Neural progenitor cell (in vitro differentiated cells): ENCODE measurements at regions not wholly inside any gene's neighbourhood (a gene's known extent, or its start where the extent isn't known, plus 50 kb on each side); places are given as distances from the start of the nearest gene placed in this dataset.

Experiments
- DNase-seq: peaks from one replicate; pipeline ENCODE4 v3.0.0-alpha.2; 2016; ENCODE audit warnings: low spot score
- H2AFZ ChIP-seq: fragments of 200-600 bp; sonication (generic); replicated peaks from 2 replicates; pipeline ENCODE4 v1.6.1; 2016; ENCODE audit warnings: antibody characterized with exemption
- H3F3A ChIP-seq: fragments of 200-600 bp; sonication (generic); 2 replicates; pipeline ENCODE4 v1.6.1; 2016; ENCODE audit warnings: antibody characterized with exemption, low read depth
- H3K27ac ChIP-seq: fragments of 200-600 bp; sonication (generic); 2 replicates; pipeline ENCODE4 v1.5.1; 2016; ENCODE audit warnings: mild to moderate bottlenecking
- H3K27me3 ChIP-seq: fragments of 200-600 bp; sonication (generic); 2 replicates; pipeline ENCODE4 v1.6.1; 2016; ENCODE audit warnings: mild to moderate bottlenecking, moderate library complexity
- H3K36me3 ChIP-seq: fragments of 200-600 bp; sonication (generic); 2 replicates; pipeline ENCODE4 v1.5.1; 2016
- H3K4me1 ChIP-seq: fragments of 200-600 bp; sonication (generic); 2 replicates; pipeline ENCODE4 v1.6.1; 2016; ENCODE audit warnings: mixed run types
- H3K4me2 ChIP-seq: fragments of 200-600 bp; sonication (generic); 2 replicates; pipeline ENCODE4 v1.6.1; 2016
- H3K4me3 ChIP-seq: fragments of 200-600 bp; sonication (generic); 2 replicates; pipeline ENCODE4 v1.5.1; 2016
- H3K79me2 ChIP-seq: fragments of 200-600 bp; sonication (generic); 2 replicates; pipeline ENCODE4 v1.6.1; 2016; ENCODE audit warnings: low read depth
- H3K9ac ChIP-seq: fragments of 200-600 bp; sonication (generic); 2 replicates; pipeline ENCODE4 v1.6.1; 2016
- H3K9me3 ChIP-seq: fragments of 200-600 bp; sonication (generic); 2 replicates; pipeline ENCODE4 v1.5.1; 2016; ENCODE audit warnings: low read depth
- H4K20me1 ChIP-seq: fragments of 200-600 bp; sonication (generic); 2 replicates; pipeline ENCODE4 v1.6.1; 2016; ENCODE audit warnings: low read depth
- H3K27ac Mint-ChIP-seq: 3 replicates; pipeline ENCODE4 v1.8.0; 2021; ENCODE audit warnings: mixed read lengths
- H3K27me3 Mint-ChIP-seq: 2 replicates; pipeline ENCODE4 v1.8.0; 2022; ENCODE audit warnings: low read depth, mild to moderate bottlenecking, inconsistent platforms, moderate library complexity, mixed read lengths; ENCODE audit not compliant: insufficient read depth
- H3K36me3 Mint-ChIP-seq: 3 replicates; pipeline ENCODE4 v1.8.0; 2021; ENCODE audit warnings: mixed read lengths
- H3K4me1 Mint-ChIP-seq: 3 replicates; pipeline ENCODE4 v1.8.0; 2021; ENCODE audit warnings: mixed read lengths
- H3K4me3 Mint-ChIP-seq: 3 replicates; pipeline ENCODE4 v1.8.0; 2021; ENCODE audit warnings: mild to moderate bottlenecking, moderate library complexity, mixed read lengths
- H3K9me3 Mint-ChIP-seq: 3 replicates; pipeline ENCODE4 v1.8.0; 2020; ENCODE audit warnings: mixed read lengths
- EZH2 ChIP-seq: fragments of 200-600 bp; sonication (generic); IDR thresholded peaks from 2 replicates; pipeline ENCODE4 v1.6.1; 2017; ENCODE audit warnings: antibody characterized with exemption, mild to moderate bottlenecking, moderate library complexity
- EZH2phosphoT487 ChIP-seq: fragments of 200-600 bp; sonication (generic); IDR thresholded peaks from 2 replicates; pipeline ENCODE4 v1.6.1; 2017; ENCODE audit warnings: antibody characterized with exemption
- TF ChIP-seq, protein P1 (sequence below): fragments of 200-600 bp; sonication (generic); IDR thresholded peaks from 2 replicates; pipeline ENCODE4 v1.5.1; 2017; ENCODE audit warnings: antibody characterized with exemption, mild to moderate bottlenecking

DNA sequence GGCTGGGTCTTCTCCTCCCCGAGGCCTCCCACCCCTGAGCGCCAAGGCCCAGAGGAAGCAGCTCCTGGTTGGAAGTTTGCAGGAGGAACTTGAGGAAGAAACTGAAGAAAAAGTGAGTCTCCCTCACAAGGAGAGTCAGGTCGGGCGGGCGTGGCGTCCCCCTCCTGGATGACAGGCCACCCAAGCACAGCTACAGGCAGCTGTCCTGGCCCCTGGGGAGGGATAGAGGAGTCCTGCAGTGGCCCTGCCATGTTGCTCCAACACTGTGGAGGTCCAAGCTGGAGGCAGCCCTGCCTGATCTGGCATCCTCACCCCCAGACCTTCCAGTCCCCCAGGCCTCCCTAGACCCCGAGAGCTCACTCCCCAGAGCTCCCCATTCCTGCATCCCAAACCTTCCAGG, 1150.1 kb downstream of the BRD1 start:
- Mint-ChIP-seq H3K27me3 (peaks cover 2% of the 10 kb centered on the region), H3K4me1 (peaks cover under 1% of the 10 kb centered on the region), H3K27ac (no peak overlapping the region), H3K9me3 (peaks cover 12% of the 10 kb centered on the region), H3K36me3 (peaks cover 5% of the 10 kb centered on the region), H3K4me3 (no peak overlapping the region)
- no peak overlapping the region for H3K4me2 ChIP-seq
- no peaks in the 10 kb centered on the region for H3K79me2 ChIP-seq
- no peak overlapping the region for H2AFZ ChIP-seq
- H3K4me3 ChIP-seq, result no peak overlapping the region
- no peaks in the 10 kb centered on the region for H3K36me3 ChIP-seq
- no peak overlapping the region for H3K27ac ChIP-seq
- no peaks in the 10 kb centered on the region for H3K9me3 ChIP-seq
- H3K27me3 ChIP-seq, result no peaks in the 10 kb centered on the region
- no peak for TF ChIP-seq EZH2
- no peak for TF ChIP-seq EZH2phosphoT487
- TF ChIP-seq, protein P1, sequence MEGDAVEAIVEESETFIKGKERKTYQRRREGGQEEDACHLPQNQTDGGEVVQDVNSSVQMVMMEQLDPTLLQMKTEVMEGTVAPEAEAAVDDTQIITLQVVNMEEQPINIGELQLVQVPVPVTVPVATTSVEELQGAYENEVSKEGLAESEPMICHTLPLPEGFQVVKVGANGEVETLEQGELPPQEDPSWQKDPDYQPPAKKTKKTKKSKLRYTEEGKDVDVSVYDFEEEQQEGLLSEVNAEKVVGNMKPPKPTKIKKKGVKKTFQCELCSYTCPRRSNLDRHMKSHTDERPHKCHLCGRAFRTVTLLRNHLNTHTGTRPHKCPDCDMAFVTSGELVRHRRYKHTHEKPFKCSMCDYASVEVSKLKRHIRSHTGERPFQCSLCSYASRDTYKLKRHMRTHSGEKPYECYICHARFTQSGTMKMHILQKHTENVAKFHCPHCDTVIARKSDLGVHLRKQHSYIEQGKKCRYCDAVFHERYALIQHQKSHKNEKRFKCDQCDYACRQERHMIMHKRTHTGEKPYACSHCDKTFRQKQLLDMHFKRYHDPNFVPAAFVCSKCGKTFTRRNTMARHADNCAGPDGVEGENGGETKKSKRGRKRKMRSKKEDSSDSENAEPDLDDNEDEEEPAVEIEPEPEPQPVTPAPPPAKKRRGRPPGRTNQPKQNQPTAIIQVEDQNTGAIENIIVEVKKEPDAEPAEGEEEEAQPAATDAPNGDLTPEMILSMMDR, result no peak
- DNase-seq, result no peak
- H4K20me1 ChIP-seq, result no peaks in the 10 kb centered on the region
- H3F3A ChIP-seq, result no peaks in the 10 kb centered on the region
- no peaks in the 10 kb centered on the region for H3K4me1 ChIP-seq
- H3K9ac ChIP-seq, result no peak overlapping the region

DNA sequence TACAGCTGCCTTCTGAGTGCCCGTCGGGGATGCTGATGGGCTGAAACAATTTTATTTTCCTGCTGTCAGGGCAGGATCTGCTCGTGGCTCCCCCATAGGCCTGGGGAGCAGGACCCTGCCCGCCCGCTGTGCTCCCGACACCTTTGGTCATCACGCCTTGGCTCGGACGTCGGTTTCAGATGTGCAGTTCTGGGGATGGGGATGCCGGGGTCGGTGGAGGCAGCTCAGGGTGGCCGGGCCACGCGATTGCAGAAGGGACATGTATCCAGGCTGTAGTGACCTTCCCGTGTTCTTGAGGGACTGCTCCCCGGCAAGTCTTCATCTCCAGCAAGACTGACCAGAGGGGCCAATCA, 1150.5 kb downstream of the BRD1 start:
- Histone ChIP-seq H4K20me1 (no peaks in the 10 kb centered on the region), H3K4me2 (no peak overlapping the region), H2AFZ (no peak overlapping the region), H3K9me3 (no peaks in the 10 kb centered on the region), H3K27me3 (no peaks in the 10 kb centered on the region), H3K79me2 (no peaks in the 10 kb centered on the region), H3K9ac (no peak overlapping the region), H3F3A (no peaks in the 10 kb centered on the region), H3K36me3 (no peaks in the 10 kb centered on the region), H3K27ac (no peak overlapping the region), H3K4me3 (no peak overlapping the region), H3K4me1 (no peaks in the 10 kb centered on the region)
- Mint-ChIP-seq H3K4me1 (no peaks in the 10 kb centered on the region), H3K27ac (no peak overlapping the region), H3K4me3 (no peak overlapping the region), H3K27me3 (peaks cover 2% of the 10 kb centered on the region), H3K9me3 (peaks cover 16% of the 10 kb centered on the region), H3K36me3 (peaks cover 8% of the 10 kb centered on the region)
- TF ChIP-seq EZH2, result no peak
- TF ChIP-seq, protein P1, result no peak
- TF ChIP-seq EZH2phosphoT487, result no peak
- no peak for DNase-seq

DNA sequence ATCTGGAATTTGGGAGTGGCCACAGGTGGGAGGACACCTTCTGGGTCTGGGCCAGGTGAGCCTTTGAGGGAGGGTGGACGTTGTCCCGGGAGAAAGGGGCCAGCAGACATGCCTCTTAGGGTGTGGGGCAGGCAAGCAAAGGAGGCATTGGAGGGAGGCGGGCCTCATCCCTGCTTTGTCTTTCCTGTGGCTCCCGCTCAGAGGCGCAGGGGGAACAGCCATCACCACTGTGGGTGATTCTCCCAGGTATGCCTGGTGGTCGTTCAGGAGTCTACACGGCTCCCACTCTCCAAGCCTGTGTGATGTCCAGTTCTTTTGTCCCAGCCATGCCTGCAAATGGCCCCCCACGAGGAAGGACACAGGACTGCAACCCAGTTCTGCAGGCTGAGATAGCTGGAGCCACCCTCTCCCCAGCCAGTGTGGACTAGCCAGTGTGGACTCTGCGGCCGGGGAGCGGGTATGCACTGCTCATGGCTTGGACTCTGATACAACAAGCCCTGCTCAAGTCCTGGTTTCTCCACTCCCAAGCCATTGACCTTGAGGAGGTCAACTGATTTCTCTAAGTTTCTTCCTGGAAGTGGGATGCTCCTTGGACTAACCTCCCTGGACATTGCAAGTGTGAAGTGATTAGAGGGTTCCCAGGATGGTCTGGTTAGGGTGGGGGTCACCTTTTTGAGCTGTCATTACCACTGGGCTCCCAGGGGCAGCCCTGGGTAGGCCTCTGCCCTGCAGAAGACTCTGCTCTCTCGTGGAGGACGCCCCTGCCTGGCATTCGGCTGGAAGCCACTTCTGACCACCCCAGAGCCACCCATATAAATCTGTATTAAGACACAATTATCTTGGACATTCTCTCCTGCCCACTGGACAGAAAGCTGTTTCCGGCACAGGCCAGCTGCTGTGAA, 1151.2 kb downstream of the BRD1 start:
- Histone ChIP-seq H3K9ac (no peak overlapping the region), H3K4me1 (no peaks in the 10 kb centered on the region), H3K27me3 (no peaks in the 10 kb centered on the region), H3K4me2 (no peak overlapping the region), H3F3A (no peaks in the 10 kb centered on the region), H3K4me3 (no peak overlapping the region), H3K9me3 (no peaks in the 10 kb centered on the region), H3K36me3 (no peaks in the 10 kb centered on the region), H3K79me2 (no peaks in the 10 kb centered on the region), H2AFZ (no peak overlapping the region), H3K27ac (no peak overlapping the region), H4K20me1 (no peaks in the 10 kb centered on the region)
- H3K27me3 Mint-ChIP-seq, result peaks cover 2% of the 10 kb centered on the region
- peaks cover 12% of the 10 kb centered on the region for H3K36me3 Mint-ChIP-seq
- TF ChIP-seq, protein P1, result no peak
- no peak for TF ChIP-seq EZH2phosphoT487
- TF ChIP-seq EZH2, result no peak
- H3K4me3 Mint-ChIP-seq, result no peak overlapping the region
- no peak overlapping the region for H3K27ac Mint-ChIP-seq
- H3K4me1 Mint-ChIP-seq, result no peaks in the 10 kb centered on the region
- peaks cover 22% of the 10 kb centered on the region for H3K9me3 Mint-ChIP-seq
- no peak for DNase-seq
